B cell (primary cell): ENCODE measurements at regions not wholly inside any gene's neighbourhood (a gene's known extent, or its start where the extent isn't known, plus 50 kb on each side); places are given as distances from the start of the nearest gene placed in this dataset.

Experiments used
- ATAC-seq: fragments of 200-7000 bp; cut with Tn5 transposase; one replicate; pipeline ENCODE4 v1.10.0; 2021; ENCODE audit warnings: low read depth, mild to moderate bottlenecking, moderate number of reproducible peaks, moderate library complexity
- CTCF ChIA-PET: fragments of 350-600 bp; sonication (Branson Sonifier 250); formaldehyde crosslinking; loops from one replicate; lab custom pipeline; 2021; ENCODE audit warnings: antibody characterized with exemption, inconsistent platforms; lab: Charles Lee
- POLR2A ChIA-PET: fragments of 350-600 bp; sonication (Branson Sonifier 250); formaldehyde crosslinking; loops from one replicate; lab custom pipeline; 2021; ENCODE audit warnings: antibody characterized with exemption; lab: Charles Lee
- DNase-seq: peaks from one replicate; pipeline ENCODE4 v3.0.0; 2013
- H2AFZ ChIP-seq: 2 replicates; pipeline ENCODE4 v1.6.1; 2012; ENCODE audit warnings: mild to moderate bottlenecking, low read depth, low read length; ENCODE audit not compliant: insufficient read depth, poor library complexity, severe bottlenecking
- H3K27ac ChIP-seq, 2 donors: 1 replicate in 1 of 2; 2 replicates in 1 of 2; pipeline ENCODE4 v1.5.1; 2012 to 2013; ENCODE audit warnings: low read length in 2 of 2, mild to moderate bottlenecking in 2 of 2, moderate library complexity in 1 of 2
- H3K27me3 ChIP-seq, 4 experiments: fragments of 200-600 bp in 1 of 4; sonication (generic) in 1 of 4; replicated peaks in 1 of 4; 1 replicate in 2 of 4; 2 replicates in 2 of 4; pipeline versions ENCODE4 v1.6.1 to v1.7.0; 2013 to 2016; ENCODE audit warnings: low read length in 3 of 4, mild to moderate bottlenecking in 2 of 4, mixed read lengths in 1 of 4, moderate library complexity in 1 of 4; ENCODE audit not compliant: insufficient read depth in 4 of 4, control insufficient read depth in 3 of 4; ENCODE audit errors: control extremely low read depth in 1 of 4
- H3K36me3 ChIP-seq, 2 experiments: replicated peaks in 1 of 2; 1 replicate in 1 of 2; 2 replicates in 1 of 2; pipeline versions ENCODE4 v1.6.1 to v1.7.1; 2013; ENCODE audit warnings: low read length in 1 of 2; ENCODE audit not compliant: insufficient read depth in 2 of 2, control insufficient read depth in 1 of 2; ENCODE audit errors: control extremely low read depth in 1 of 2, extremely low read depth in 1 of 2
- H3K4me1 ChIP-seq, 2 donors: fragments of 200-600 bp in 1 of 2; sonication (generic) in 1 of 2; 1 replicate in 1 of 2; 2 replicates in 1 of 2; pipeline versions ENCODE4 v1.5.1 to v1.6.1; 2013 to 2017; ENCODE audit warnings: low read length in 2 of 2; ENCODE audit not compliant: control insufficient read depth in 2 of 2, insufficient read depth in 2 of 2
- H3K4me2 ChIP-seq: replicated peaks from 2 replicates; pipeline ENCODE3; 2012; ENCODE audit warnings: mild to moderate bottlenecking, low read depth, low read length; ENCODE audit not compliant: poor library complexity, severe bottlenecking
- H3K4me3 ChIP-seq, 5 experiments: fragments of 200-600 bp in 1 of 5; sonication (generic) in 1 of 5; 1 replicate in 3 of 5; 2 replicates in 2 of 5; pipeline versions ENCODE4 v1.5.1 to v1.7.0; 2011 to 2016; ENCODE audit warnings: low read length in 4 of 5, mild to moderate bottlenecking in 4 of 5, low read depth in 2 of 5, control low read depth in 1 of 5, moderate library complexity in 1 of 5; ENCODE audit not compliant: insufficient read depth in 1 of 5; ENCODE audit errors: control extremely low read depth in 1 of 5, extremely low read depth in 1 of 5
- H3K79me2 ChIP-seq: fragments of 200-600 bp; sonication (generic); one replicate; pipeline ENCODE4 v1.6.0; 2016; ENCODE audit warnings: low read length; ENCODE audit not compliant: control insufficient read depth, insufficient read depth
- H3K9ac ChIP-seq: fragments of 200-600 bp; sonication (generic); 2 replicates; pipeline ENCODE4 v1.6.1; 2017; ENCODE audit warnings: mild to moderate bottlenecking, low read length, moderate library complexity
- H3K9me3 ChIP-seq, 3 donors: one replicate each; pipeline versions ENCODE4 v1.6.1 to v1.7.1; 2013; ENCODE audit warnings: low read length in 2 of 3; ENCODE audit not compliant: control insufficient read depth in 2 of 3, insufficient read depth in 1 of 3; ENCODE audit errors: control extremely low read depth in 1 of 3
- H4K20me1 ChIP-seq: 2 replicates; pipeline ENCODE4 v1.6.0; 2012; ENCODE audit warnings: mild to moderate bottlenecking, low read length; ENCODE audit not compliant: insufficient read depth, control insufficient read depth, poor library complexity, severe bottlenecking
- H3K27ac Mint-ChIP-seq: one replicate; pipeline ENCODE4 v1.8.0; 2021; ENCODE audit warnings: mixed read lengths
- H3K27me3 Mint-ChIP-seq: one replicate; pipeline ENCODE4 v1.8.0; 2021; ENCODE audit warnings: mixed read lengths
- H3K4me1 Mint-ChIP-seq: one replicate; pipeline ENCODE4 v1.8.0; 2021; ENCODE audit warnings: mixed read lengths
- H3K4me3 Mint-ChIP-seq: one replicate; pipeline ENCODE4 v1.8.0; 2021; ENCODE audit warnings: mixed read lengths
- H3K9me3 Mint-ChIP-seq: one replicate; pipeline ENCODE4 v1.8.0; 2022; ENCODE audit warnings: mixed read lengths; ENCODE audit not compliant: insufficient read depth
- EZH2 ChIP-seq: IDR thresholded peaks from 2 replicates; pipeline ENCODE4 v1.6.1; 2012; ENCODE audit warnings: borderline replicate concordance, low read depth, mild to moderate bottlenecking, moderate library complexity, low read length; ENCODE audit not compliant: insufficient read depth, poor library complexity, severe bottlenecking
- WGBS: methylation state at CpG from one replicate; pipeline ENCODE4 v1.1.5; 2013; ENCODE audit warnings: missing lambda C conversion rate; ENCODE audit not compliant: insufficient coverage; 5-methylcytosine and 5-hydroxymethylcytosine counted together
- intact Hi-C: fragments of 100-400 bp; cut with micrococcal nuclease; formaldehyde crosslinking; loops from one replicate; pipeline ENCODE4 v1.10.0; 2022
- TF ChIP-seq, protein P1 (sequence below): fragments of 200-600 bp; IDR thresholded peaks from one replicate; pipeline ENCODE4 v1.8.0; 2022; ENCODE audit warnings: antibody characterized with exemption, mild to moderate bottlenecking

DNA sequence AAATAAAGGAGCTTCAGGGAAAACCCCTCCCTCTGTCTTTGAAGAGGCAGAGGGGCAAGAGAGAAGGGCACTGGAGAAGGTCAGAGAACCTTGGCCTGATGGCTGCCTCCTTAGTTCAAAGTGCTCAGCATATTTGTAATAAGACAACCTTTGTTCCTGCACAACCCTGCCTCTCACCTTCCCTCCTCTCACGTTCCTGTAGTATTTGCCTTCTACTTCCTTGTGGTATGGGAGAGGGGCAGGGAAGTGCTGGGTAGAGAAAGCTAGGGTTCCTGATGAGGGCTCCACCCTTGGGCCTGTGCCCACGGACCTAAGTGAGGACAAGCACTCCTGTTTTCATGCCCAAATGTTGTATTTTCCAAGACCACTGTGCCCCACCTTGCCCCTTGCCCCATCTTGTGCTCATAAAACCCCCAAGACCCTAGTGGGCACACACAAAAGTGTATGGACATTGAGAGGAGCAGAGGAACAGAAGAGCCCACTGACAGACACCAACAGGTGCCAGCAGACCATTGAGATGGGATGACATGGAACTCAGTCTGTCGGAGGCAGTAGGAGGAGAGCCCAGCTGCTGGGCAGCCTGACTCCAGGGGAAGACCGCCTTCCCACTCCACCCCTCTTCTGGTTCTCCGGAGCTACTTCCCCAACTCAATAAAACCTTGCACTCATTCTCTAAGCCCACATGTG is 261.5 kb upstream of the CCDC196 start:
- H3K4me1 ChIP-seq, result no peaks in the 10 kb centered on the region
- Mint-ChIP-seq H3K4me1 (no peaks in the 10 kb centered on the region), H3K9me3 (peaks cover 2% of the 10 kb centered on the region), H3K27ac (no peak overlapping the region), H3K27me3 (peaks cover 9% of the 10 kb centered on the region), H3K4me3 (no peak overlapping the region)
- ATAC-seq (no peak), DNase-seq (no peak)
- no peak overlapping the region for H3K4me3 ChIP-seq
- CTCF ChIA-PET, result interaction anchor here (1.3 kb wide), 1 partner anchor 137 kb away, joined by 3 read pairs; no protein-coding TSS in a partner anchor
- intact Hi-C loops, result no loop called here
- H3K9ac ChIP-seq, result no peak overlapping the region
- no peak overlapping the region for H3K27ac ChIP-seq
- H3K4me2 ChIP-seq, result no peak overlapping the region
- no peaks in the 10 kb centered on the region for H3K9me3 ChIP-seq
- no peaks in the 10 kb centered on the region for H3K36me3 ChIP-seq
- H2AFZ ChIP-seq, result no peak overlapping the region
- 100% methylated on average over 2 of the region's 5 CpGs for WGBS
- H3K27me3 ChIP-seq, result no peaks in the 10 kb centered on the region
- POLR2A ChIA-PET, result no interaction called here
- TF ChIP-seq, protein P1, sequence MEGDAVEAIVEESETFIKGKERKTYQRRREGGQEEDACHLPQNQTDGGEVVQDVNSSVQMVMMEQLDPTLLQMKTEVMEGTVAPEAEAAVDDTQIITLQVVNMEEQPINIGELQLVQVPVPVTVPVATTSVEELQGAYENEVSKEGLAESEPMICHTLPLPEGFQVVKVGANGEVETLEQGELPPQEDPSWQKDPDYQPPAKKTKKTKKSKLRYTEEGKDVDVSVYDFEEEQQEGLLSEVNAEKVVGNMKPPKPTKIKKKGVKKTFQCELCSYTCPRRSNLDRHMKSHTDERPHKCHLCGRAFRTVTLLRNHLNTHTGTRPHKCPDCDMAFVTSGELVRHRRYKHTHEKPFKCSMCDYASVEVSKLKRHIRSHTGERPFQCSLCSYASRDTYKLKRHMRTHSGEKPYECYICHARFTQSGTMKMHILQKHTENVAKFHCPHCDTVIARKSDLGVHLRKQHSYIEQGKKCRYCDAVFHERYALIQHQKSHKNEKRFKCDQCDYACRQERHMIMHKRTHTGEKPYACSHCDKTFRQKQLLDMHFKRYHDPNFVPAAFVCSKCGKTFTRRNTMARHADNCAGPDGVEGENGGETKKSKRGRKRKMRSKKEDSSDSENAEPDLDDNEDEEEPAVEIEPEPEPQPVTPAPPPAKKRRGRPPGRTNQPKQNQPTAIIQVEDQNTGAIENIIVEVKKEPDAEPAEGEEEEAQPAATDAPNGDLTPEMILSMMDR, result no peak
- TF ChIP-seq EZH2, result no peak
- no peaks in the 10 kb centered on the region for H4K20me1 ChIP-seq
- no peaks in the 10 kb centered on the region for H3K79me2 ChIP-seq

DNA sequence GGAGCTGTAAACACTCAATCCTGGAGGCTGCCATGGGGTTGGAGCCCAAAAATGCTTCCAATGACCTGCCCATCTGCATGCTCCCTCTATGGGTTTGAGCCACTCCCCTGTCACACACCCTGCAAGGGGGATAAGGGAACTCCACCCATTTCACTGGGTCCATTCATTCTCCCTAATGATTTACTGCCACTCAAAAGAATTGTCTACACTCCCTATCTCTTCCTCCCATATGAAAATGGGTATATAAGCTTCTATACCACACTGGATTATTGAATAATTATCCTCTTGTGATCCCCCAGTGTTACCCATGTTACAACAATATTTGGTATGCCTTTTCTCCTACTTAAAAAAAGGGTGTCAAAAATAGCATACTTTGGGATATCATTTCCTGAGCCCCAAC is 260.8 kb upstream of the CCDC196 start:
- Mint-ChIP-seq H3K27me3 (peaks cover 11% of the 10 kb centered on the region), H3K4me3 (no peak overlapping the region), H3K4me1 (no peaks in the 10 kb centered on the region), H3K27ac (no peak overlapping the region), H3K9me3 (peaks cover 2% of the 10 kb centered on the region)
- Histone ChIP-seq H4K20me1 (no peaks in the 10 kb centered on the region), H3K4me3 (no peak overlapping the region), H3K9ac (no peak overlapping the region), H2AFZ (no peak overlapping the region), H3K27ac (no peak overlapping the region), H3K4me1 (no peaks in the 10 kb centered on the region), H3K36me3 (no peaks in the 10 kb centered on the region), H3K9me3 (no peaks in the 10 kb centered on the region), H3K27me3 (no peaks in the 10 kb centered on the region), H3K79me2 (no peaks in the 10 kb centered on the region), H3K4me2 (no peak overlapping the region)
- DNase-seq, result no peak
- CTCF ChIA-PET, result interaction anchor here (1.3 kb wide), 1 partner anchor 136 kb away, joined by 3 read pairs; no protein-coding TSS in a partner anchor
- intact Hi-C loops, result no loop called here
- TF ChIP-seq EZH2, result no peak
- TF ChIP-seq, protein P1, result no peak
- POLR2A ChIA-PET, result no interaction called here
- no peak for ATAC-seq
